ENCODE measurements at regions not wholly inside any gene's neighbourhood (a gene's known extent, or its start where the extent isn't known, plus 50 kb on each side); places are given as distances from the start of the nearest gene placed in this dataset.
A peak's percentile ranks its signal among the peaks of the same experiment; 100 is the strongest.

DNA sequence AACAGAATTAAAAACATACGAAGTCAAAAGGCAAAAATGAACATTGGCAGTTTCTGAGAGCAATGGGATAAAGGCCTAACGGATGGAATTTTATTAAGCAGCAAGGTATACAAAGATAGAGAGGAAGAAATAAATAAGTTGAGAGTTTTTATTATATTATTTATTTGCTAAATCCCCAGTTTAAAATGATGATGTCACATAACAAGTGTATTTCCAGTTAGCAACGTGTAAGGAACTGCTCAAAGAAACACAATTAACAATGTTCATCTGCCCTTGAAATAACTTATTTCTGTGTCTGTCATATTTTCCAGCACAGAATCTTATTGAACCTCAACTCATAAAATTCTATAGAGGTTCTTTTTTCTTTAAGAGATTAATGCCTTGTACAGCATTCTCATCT lies 108.6 kb upstream of the TMEM106B start:
- no peak for DNase-seq (ENCODE audit: low read depth)
- peaks cover 5% of the 10 kb centered on the region for H3K4me1 ChIP-seq (ENCODE audit: control insufficient read depth, insufficient read depth, low read length)
- H3K9me3 ChIP-seq (ENCODE audit: control insufficient read depth, low read length): no peaks in the 10 kb centered on the region
- H3K4me3 ChIP-seq (ENCODE audit: low read length): no peak overlapping the region
- no peak overlapping the region for H3K9ac ChIP-seq (ENCODE audit: low read length)
- no peaks in the 10 kb centered on the region for H3K27me3 ChIP-seq (replicated peaks; ENCODE audit: control insufficient read depth, insufficient read depth, low read length)
- no peaks in the 10 kb centered on the region for H3K36me3 ChIP-seq (ENCODE audit: control insufficient read depth, insufficient read depth, low read length, severe bottlenecking)

DNA sequence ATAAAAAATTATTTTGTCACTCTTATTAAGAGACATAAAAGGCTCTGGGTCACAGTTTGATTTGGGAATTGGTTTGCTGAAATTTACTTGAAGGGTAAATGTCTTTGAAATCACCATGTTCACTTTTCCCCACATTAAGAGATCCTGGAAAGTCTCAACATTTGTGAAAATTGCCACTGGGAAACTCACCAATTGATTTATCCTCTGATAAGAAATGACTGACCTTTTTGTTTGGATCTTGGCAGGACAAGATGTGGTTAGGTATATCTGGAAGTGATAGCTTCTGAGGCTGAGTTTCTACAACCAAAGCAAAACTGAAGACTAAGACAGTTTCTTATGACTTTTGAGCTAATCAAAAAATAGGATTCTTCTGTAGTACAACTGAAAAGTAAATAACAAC lies 107.1 kb upstream of the TMEM106B start:
- Histone ChIP-seq H3K4me1 (ENCODE audit: control insufficient read depth, insufficient read depth, low read length) (peaks cover 6% of the 10 kb centered on the region), H3K9me3 (ENCODE audit: control insufficient read depth, low read length) (no peaks in the 10 kb centered on the region), H3K9ac (ENCODE audit: low read length) (no peak overlapping the region), H3K4me3 (ENCODE audit: low read length) (no peak overlapping the region), H3K36me3 (ENCODE audit: control insufficient read depth, insufficient read depth, low read length, severe bottlenecking) (no peaks in the 10 kb centered on the region), H3K27me3 (replicated peaks; ENCODE audit: control insufficient read depth, insufficient read depth, low read length) (no peaks in the 10 kb centered on the region)
- DNase-seq (ENCODE audit: low read depth): no peak

DNA sequence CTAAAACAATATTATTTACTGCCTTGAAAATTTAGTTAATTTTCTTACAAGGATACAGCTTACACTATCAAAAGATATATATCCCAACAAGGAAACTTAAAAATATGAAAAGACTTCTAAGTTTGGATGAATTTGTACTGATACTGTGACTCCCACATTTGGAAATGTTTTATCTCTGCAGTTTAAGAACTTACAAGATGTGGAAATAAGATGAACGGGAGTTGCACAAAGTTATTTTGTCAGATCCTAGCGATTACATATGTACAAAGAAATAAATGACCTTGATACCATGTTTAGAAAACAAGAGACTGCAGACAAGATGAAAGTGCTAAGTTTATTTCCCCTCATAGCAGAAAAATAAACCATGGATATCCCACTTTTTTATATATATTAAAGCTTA lies 103.7 kb upstream of the TMEM106B start:
- Histone ChIP-seq H3K4me3 (ENCODE audit: low read length) (no peak overlapping the region), H3K36me3 (ENCODE audit: control insufficient read depth, insufficient read depth, low read length, severe bottlenecking) (no peaks in the 10 kb centered on the region), H3K9me3 (ENCODE audit: control insufficient read depth, low read length) (no peaks in the 10 kb centered on the region), H3K27me3 (replicated peaks; ENCODE audit: control insufficient read depth, insufficient read depth, low read length) (peaks cover 4% of the 10 kb centered on the region), H3K4me1 (ENCODE audit: control insufficient read depth, insufficient read depth, low read length) (peaks cover 6% of the 10 kb centered on the region), H3K9ac (ENCODE audit: low read length) (no peak overlapping the region)
- no peak for DNase-seq (ENCODE audit: low read depth)

DNA sequence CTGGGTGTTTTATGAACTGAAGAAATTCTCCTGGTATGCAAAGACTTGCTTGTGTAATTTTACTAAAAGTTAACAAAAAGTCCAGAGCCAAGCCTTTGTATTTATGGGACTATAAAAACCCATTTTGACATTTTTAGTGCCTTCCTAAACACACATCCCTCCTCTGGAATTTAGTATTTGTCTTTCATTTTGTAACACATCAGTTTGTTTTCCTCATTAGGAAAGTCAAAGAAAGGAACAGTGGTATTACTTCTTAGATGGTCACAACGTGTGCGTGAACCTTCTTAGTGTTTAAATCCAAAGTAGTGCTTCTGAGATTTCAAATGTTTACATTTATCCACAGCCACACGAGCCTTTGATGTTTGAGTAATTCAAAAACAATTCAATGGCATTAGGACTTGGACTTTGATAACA lies 103.2 kb upstream of the TMEM106B start:
- Histone ChIP-seq H3K4me3 (ENCODE audit: low read length) (no peak overlapping the region), H3K27me3 (replicated peaks; ENCODE audit: control insufficient read depth, insufficient read depth, low read length) (peaks cover 7% of the 10 kb centered on the region), H3K9me3 (ENCODE audit: control insufficient read depth, low read length) (no peaks in the 10 kb centered on the region), H3K36me3 (ENCODE audit: control insufficient read depth, insufficient read depth, low read length, severe bottlenecking) (no peaks in the 10 kb centered on the region), H3K4me1 (ENCODE audit: control insufficient read depth, insufficient read depth, low read length) (peaks cover 6% of the 10 kb centered on the region), H3K9ac (ENCODE audit: low read length) (no peak overlapping the region)
- peak; percentile 23 for DNase-seq (ENCODE audit: low read depth)

- DNase-seq (ENCODE audit: low read depth): no peak
- H3K9me3 ChIP-seq (ENCODE audit: control insufficient read depth, low read length): no peaks in the 10 kb centered on the region
- no peaks in the 10 kb centered on the region for H3K36me3 ChIP-seq (ENCODE audit: control insufficient read depth, insufficient read depth, low read length, severe bottlenecking)
- H3K4me1 ChIP-seq (ENCODE audit: control insufficient read depth, insufficient read depth, low read length): peaks cover 6% of the 10 kb centered on the region
- H3K9ac ChIP-seq (ENCODE audit: low read length): no peak overlapping the region
- peaks cover 14% of the 10 kb centered on the region for H3K27me3 ChIP-seq (replicated peaks; ENCODE audit: control insufficient read depth, insufficient read depth, low read length)
- H3K4me3 ChIP-seq (ENCODE audit: low read length): no peak overlapping the region
These were observed 100.7 kb upstream of the TMEM106B start for GRCh38 chr7:12110425-12110824.

GRCh38 chr7:12111422-12112405 lies 99.4 kb upstream of the TMEM106B start:
- no peaks in the 10 kb centered on the region for H3K9me3 ChIP-seq (ENCODE audit: control insufficient read depth, low read length)
- H3K27me3 ChIP-seq (replicated peaks; ENCODE audit: control insufficient read depth, insufficient read depth, low read length): peaks cover 14% of the 10 kb centered on the region
- H3K4me1 ChIP-seq (ENCODE audit: control insufficient read depth, insufficient read depth, low read length): peaks cover 6% of the 10 kb centered on the region
- H3K9ac ChIP-seq (ENCODE audit: low read length): no peak overlapping the region
- no peaks in the 10 kb centered on the region for H3K36me3 ChIP-seq (ENCODE audit: control insufficient read depth, insufficient read depth, low read length, severe bottlenecking)
- peak; percentile 71 for DNase-seq (ENCODE audit: low read depth)
- peak overlapping the region; percentile 70 for H3K4me3 ChIP-seq (ENCODE audit: low read length)

DNA sequence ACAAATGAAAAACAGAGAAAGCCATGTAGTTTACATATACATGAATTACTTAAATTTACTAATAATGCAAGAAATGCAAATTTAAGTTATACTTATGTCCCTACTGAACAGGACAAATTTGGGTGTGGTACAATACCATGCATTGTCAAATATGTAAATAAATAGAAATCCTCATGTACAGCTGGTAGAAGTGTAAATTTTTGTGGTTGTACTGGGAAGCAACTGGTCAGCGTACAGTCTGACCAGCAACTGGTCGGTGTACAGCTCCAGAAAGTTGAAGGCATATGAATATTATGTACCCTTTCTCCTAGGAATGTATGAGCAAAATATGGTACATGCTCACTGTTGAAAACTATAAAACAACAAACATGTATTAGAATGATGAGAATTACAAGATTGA lies 93.9 kb upstream of the TMEM106B start:
- no peak overlapping the region for H3K9ac ChIP-seq (ENCODE audit: low read length)
- DNase-seq (ENCODE audit: low read depth): no peak
- H3K36me3 ChIP-seq (ENCODE audit: control insufficient read depth, insufficient read depth, low read length, severe bottlenecking): no peaks in the 10 kb centered on the region
- H3K9me3 ChIP-seq (ENCODE audit: control insufficient read depth, low read length): no peaks in the 10 kb centered on the region
- H3K27me3 ChIP-seq (replicated peaks; ENCODE audit: control insufficient read depth, insufficient read depth, low read length): peaks cover 10% of the 10 kb centered on the region
- no peaks in the 10 kb centered on the region for H3K4me1 ChIP-seq (ENCODE audit: control insufficient read depth, insufficient read depth, low read length)
- no peak overlapping the region for H3K4me3 ChIP-seq (ENCODE audit: low read length)

DNA sequence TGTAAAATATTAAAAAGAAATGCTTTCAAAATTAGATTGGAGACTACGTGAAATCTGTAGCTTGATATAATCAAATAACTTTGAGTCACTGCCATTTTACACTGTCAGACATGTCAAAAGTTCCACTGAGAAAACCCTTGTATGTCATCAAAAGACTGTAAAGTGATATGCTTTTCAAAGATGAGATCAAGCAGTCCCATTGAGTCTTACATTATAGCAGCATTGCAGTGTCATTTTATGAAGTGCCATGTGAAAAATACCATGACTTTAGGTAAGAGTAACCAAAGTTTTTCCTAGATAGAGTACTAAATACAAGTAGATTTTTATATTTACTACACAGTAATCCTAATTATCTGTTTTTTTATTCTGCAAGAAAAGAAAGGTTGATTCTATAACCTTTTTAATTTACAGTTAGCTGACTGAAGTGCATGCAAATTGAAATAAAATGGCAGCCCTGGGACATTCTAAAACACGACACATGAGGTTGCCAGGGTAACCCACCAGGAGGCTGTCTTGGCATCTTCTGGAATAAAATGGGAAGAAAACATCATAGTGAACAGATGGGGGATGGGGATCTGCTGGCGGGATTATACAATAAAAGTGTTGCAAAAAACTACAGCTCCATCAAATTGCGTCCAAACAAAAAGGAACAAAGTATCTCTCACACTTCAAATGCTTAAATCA lies 91.3 kb upstream of the TMEM106B start:
- no peak for DNase-seq (ENCODE audit: low read depth)
- H3K4me1 ChIP-seq (ENCODE audit: control insufficient read depth, insufficient read depth, low read length): no peaks in the 10 kb centered on the region
- no peak overlapping the region for H3K9ac ChIP-seq (ENCODE audit: low read length)
- peaks cover 4% of the 10 kb centered on the region for H3K27me3 ChIP-seq (replicated peaks; ENCODE audit: control insufficient read depth, insufficient read depth, low read length)
- no peak overlapping the region for H3K4me3 ChIP-seq (ENCODE audit: low read length)
- H3K36me3 ChIP-seq (ENCODE audit: control insufficient read depth, insufficient read depth, low read length, severe bottlenecking): no peaks in the 10 kb centered on the region
- H3K9me3 ChIP-seq (ENCODE audit: control insufficient read depth, low read length): no peaks in the 10 kb centered on the region

DNA sequence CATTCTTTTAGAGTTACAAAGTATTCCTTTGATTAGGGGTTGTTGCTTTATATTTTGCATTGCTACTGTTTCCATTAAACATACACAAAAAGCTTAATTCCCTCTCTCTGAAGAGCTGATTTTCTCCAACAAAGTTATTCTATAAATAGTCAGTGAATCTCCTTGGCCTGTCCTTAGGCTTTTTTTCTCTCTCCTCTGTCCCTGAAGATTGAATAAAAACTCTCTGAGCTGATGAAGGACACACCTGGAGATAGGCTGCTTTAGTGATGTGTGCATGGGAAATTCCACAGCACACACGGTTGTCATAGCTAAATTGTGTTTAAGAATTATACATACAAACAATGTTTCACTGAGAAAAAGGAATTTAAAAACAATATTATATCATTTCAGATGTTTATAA lies 90.5 kb upstream of the TMEM106B start:
- Histone ChIP-seq H3K27me3 (replicated peaks; ENCODE audit: control insufficient read depth, insufficient read depth, low read length) (peaks cover 4% of the 10 kb centered on the region), H3K9me3 (ENCODE audit: control insufficient read depth, low read length) (no peaks in the 10 kb centered on the region), H3K4me3 (ENCODE audit: low read length) (no peak overlapping the region), H3K4me1 (ENCODE audit: control insufficient read depth, insufficient read depth, low read length) (no peaks in the 10 kb centered on the region), H3K36me3 (ENCODE audit: control insufficient read depth, insufficient read depth, low read length, severe bottlenecking) (no peaks in the 10 kb centered on the region), H3K9ac (ENCODE audit: low read length) (no peak overlapping the region)
- DNase-seq (ENCODE audit: low read depth): no peak

- Histone ChIP-seq H3K4me3 (ENCODE audit: low read length) (no peak overlapping the region), H3K27me3 (replicated peaks; ENCODE audit: control insufficient read depth, insufficient read depth, low read length) (peaks cover 4% of the 10 kb centered on the region), H3K36me3 (ENCODE audit: control insufficient read depth, insufficient read depth, low read length, severe bottlenecking) (no peaks in the 10 kb centered on the region), H3K9me3 (ENCODE audit: control insufficient read depth, low read length) (no peaks in the 10 kb centered on the region), H3K9ac (ENCODE audit: low read length) (no peak overlapping the region), H3K4me1 (ENCODE audit: control insufficient read depth, insufficient read depth, low read length) (no peaks in the 10 kb centered on the region)
- DNase-seq (ENCODE audit: low read depth): no peak
These were observed 87.9 kb upstream of the TMEM106B start for GRCh38 chr7:12123172-12123571.

- H3K9ac ChIP-seq (ENCODE audit: low read length): no peak overlapping the region
- H3K27me3 ChIP-seq (replicated peaks; ENCODE audit: control insufficient read depth, insufficient read depth, low read length): peaks cover 4% of the 10 kb centered on the region
- H3K9me3 ChIP-seq (ENCODE audit: control insufficient read depth, low read length): no peaks in the 10 kb centered on the region
- H3K36me3 ChIP-seq (ENCODE audit: control insufficient read depth, insufficient read depth, low read length, severe bottlenecking): no peaks in the 10 kb centered on the region
- H3K4me3 ChIP-seq (ENCODE audit: low read length): no peak overlapping the region
- no peaks in the 10 kb centered on the region for H3K4me1 ChIP-seq (ENCODE audit: control insufficient read depth, insufficient read depth, low read length)
- DNase-seq (ENCODE audit: low read depth): no peak
These were observed 87.1 kb upstream of the TMEM106B start for GRCh38 chr7:12124028-12124427.

All from adipocyte (in vitro differentiated cells).